GM23248 (cell line): ENCODE measurements at regions not wholly inside any gene's neighbourhood (a gene's known extent, or its start where the extent isn't known, plus 50 kb on each side); places are given as distances from the start of the nearest gene placed in this dataset.

Experiments used
- EZH2 ChIP-seq: fragments of 200-600 bp; sonication (generic); IDR thresholded peaks from 2 replicates; pipeline ENCODE4 v1.6.1; 2018; ENCODE audit warnings: antibody characterized with exemption, mild to moderate bottlenecking; ENCODE audit not compliant: insufficient read depth, poor library complexity, severe bottlenecking
- EZH2phosphoT487 ChIP-seq: fragments of 200-600 bp; sonication (generic); IDR thresholded peaks from 2 replicates; pipeline ENCODE4 v1.6.1; 2018; ENCODE audit warnings: antibody characterized with exemption, moderate library complexity, mild to moderate bottlenecking, low read depth; ENCODE audit not compliant: insufficient read depth

DNA sequence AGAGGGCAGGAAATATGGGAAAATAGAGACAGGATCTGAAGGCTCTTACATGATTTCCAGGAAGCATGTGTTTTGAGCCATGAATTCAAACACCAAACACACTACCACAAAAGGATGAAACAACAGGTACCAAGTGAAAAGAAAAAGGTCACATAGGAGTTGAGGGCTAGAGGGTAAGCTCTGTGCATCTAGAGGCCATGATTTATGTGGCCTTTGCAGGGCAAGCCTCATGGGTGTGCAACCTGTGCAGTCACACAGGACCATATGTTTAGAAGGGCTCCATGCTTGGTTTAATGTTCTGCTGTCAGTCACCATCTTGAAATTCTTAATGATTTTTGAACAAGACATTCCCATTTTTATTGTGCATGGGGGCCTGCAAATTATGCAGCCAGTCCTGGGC lies 134.5 kb upstream of the CCDC68 start:
- TF ChIP-seq EZH2 (no peak), EZH2phosphoT487 (no peak)
